SK-N-MC (cell line): ENCODE measurements at regions not wholly inside any gene's neighbourhood (a gene's known extent, or its start where the extent isn't known, plus 50 kb on each side); places are given as distances from the start of the nearest gene placed in this dataset.

Experiments
- EZH2 ChIP-seq: fragments of 200-600 bp; sonication (generic); IDR thresholded peaks from one replicate; pipeline ENCODE4 v1.6.1; 2017; ENCODE audit warnings: antibody characterized with exemption
- FOXP2 ChIP-seq: optimal IDR thresholded peaks from 2 replicates; pipeline ENCODE3; 2011; ENCODE audit warnings: mild to moderate bottlenecking, moderate library complexity; ENCODE audit not compliant: insufficient read depth; ENCODE audit errors: extremely low read length, control extremely low read depth
- POLR2AphosphoS5 ChIP-seq: IDR thresholded peaks from 2 replicates; pipeline ENCODE4 v1.6.1; 2012; ENCODE audit warnings: mild to moderate bottlenecking, low read depth, low read length, borderline replicate concordance

GRCh38 chr13:22235950-22236290, 565.0 kb downstream of the FGF9 start:
- no peak for TF ChIP-seq POLR2AphosphoS5
- no peak for TF ChIP-seq EZH2
- no peak for TF ChIP-seq FOXP2
